DMS153 (cell line): ENCODE measurements at regions not wholly inside any gene's neighbourhood (a gene's known extent, or its start where the extent isn't known, plus 50 kb on each side); places are given as distances from the start of the nearest gene placed in this dataset.

Experiments used
- DNase-seq: peaks from one replicate; lab custom pipeline; 2025; lab: John Stamatoyannopoulos, UW

DNA sequence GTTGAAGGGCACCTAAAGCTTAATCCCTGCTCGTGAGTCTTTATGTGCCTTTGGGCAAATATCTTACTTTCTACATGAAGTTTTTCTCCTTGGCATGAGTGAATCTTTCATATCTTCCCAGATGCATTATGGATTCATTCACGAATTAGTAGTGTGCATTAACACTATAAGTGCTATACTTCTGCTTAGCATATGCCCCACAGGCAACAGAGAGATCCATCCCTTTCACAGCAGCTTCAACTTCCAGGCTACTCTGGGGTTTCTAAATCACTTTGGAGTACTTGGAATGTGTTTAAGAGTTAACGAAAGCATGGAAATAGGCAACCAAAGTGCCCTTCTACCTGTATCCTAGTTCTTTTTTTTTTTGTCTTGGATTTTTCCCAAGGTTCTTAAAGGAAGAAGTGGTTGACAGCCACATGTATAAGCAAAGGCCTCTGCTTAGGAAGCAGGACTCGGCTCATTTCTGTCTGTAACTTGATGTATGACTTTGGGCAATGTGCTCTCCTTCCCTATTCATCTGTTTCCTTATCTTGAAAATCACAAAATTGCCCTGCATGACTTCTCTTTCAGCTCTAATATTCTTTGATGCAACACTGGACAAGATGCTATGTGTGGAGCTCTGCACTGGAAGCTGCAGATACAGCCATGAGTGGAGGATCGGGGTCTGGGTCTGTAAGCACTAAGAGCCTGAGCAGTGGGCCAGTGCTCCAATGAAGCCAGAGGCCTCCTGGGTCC is 54.5 kb upstream of the ME3 start:
- no peak for DNase-seq

DNA sequence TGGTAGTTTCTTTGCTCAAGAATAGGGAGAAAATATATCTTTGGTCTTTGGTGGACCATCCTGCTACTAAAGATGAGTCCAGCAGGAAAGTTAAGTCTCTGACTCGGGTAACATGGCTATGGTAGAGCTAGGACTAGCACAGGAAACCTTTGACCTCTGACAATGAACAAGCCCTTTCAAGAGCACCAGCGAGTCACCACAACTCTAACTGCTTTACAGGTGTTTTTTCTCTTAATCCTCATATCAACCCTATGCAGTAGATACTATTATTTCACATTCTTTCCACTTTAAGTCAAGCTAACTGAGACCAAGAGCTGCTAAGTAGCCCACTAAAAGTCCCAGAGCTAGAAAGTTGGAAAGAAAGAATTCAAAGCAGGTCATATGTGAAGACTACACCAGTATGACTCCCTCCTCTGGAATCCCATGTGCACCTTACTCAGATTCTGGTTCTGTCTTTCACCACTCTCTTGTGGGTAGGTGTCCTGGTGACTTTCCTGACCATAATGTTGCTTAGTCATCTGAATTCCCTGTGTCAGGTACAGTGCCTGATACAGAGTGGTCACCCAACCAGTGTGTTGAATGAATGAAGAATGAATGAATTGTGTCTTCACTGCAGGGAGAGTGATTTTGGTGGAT is 53.8 kb upstream of the ME3 start:
- DNase-seq, result no peak

GRCh38 chr11:86724137-86724536 is 51.7 kb upstream of the ME3 start:
- no peak for DNase-seq

GRCh38 chr11:86723281-86723680 is 50.9 kb upstream of the ME3 start:
- no peak for DNase-seq

DNA sequence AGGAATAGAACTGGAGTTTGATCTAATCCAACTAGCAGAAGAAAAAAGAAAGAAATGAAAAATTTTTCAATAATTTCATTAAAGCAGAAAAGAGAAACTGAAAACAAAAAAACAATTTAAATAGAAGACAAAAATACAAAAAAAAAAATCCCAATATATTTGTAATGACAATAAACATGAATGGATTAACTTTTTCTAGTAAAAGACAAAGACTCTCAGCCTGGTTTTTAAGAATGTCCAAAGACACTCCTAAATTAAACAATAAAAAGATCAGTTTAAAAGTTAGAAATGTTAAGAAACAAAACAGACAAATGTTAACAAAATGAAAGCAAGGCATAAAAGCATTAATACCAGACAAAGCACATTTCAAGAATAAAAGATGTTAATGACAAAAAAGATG is 50.3 kb upstream of the ME3 start:
- DNase-seq, result no peak
